ENCODE measurements at regions not wholly inside any gene's neighbourhood (a gene's known extent, or its start where the extent isn't known, plus 50 kb on each side); places are given as distances from the start of the nearest gene placed in this dataset.

DNA sequence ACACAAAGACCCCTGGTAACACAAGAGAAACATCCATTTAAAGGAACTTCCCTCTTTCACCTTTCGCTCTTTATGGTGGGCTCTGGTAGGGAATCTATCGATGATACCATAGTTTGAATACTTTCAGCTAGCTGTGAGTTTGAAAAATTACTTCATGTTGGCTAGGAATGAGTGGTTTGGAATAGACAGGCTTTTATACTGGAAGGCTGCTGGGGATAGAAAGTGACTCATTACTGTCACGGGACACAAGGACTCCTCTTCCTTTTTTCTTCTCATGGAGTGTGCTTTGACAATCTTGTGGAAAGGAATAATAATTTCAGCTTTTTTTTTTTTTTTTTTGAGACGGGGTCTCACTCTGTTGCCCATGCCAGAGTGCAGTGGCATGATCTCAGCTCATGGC is 76.9 kb downstream of the CYB561 start:
- no peak for TF ChIP-seq SP2 (IDR thresholded peaks at IDR 0.05; ENCODE audit: extremely low read depth, low read depth, low read length, poor library complexity, severe bottlenecking)
- TF ChIP-seq GABPB1 (CRISPR knock-in tag; IDR thresholded peaks at IDR 0.05), result no peak
